ENCODE measurements at regions not wholly inside any gene's neighbourhood (a gene's known extent, or its start where the extent isn't known, plus 50 kb on each side); places are given as distances from the start of the nearest gene placed in this dataset.

DNA sequence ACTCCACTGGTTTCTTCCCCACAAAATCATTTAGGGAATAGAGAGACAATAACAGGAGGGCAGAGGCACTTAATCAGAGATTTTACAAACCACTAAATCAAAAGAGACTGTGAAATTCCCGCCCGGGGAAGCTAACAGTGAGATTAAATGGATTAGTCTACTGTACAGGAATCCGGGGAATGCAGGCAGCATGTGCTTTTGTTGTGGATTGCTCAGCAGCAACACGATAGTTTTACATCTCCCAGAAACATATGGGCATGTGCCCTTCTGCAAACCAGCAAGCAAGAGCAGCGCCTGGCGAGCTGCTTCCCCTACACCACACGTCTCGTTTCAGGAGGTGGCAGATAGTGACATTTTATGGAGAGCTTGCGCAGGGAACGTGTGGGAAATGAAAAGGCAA is 382.3 kb downstream of the CD83 start:
- peaks cover 5% of the 10 kb centered on the region for H3K4me1 Mint-ChIP-seq (ENCODE audit: low read depth, unreplicated experiment)
- DNase-seq = no peak
- H3K9me3 Mint-ChIP-seq (ENCODE audit: unreplicated experiment) = peaks cover 9% of the 10 kb centered on the region
- H3K4me3 Mint-ChIP-seq (ENCODE audit: unreplicated experiment) = peak overlapping the region; percentile 35
- H3K36me3 Mint-ChIP-seq (ENCODE audit: unreplicated experiment) = peaks cover 7% of the 10 kb centered on the region
- TF ChIP-seq, protein P1, sequence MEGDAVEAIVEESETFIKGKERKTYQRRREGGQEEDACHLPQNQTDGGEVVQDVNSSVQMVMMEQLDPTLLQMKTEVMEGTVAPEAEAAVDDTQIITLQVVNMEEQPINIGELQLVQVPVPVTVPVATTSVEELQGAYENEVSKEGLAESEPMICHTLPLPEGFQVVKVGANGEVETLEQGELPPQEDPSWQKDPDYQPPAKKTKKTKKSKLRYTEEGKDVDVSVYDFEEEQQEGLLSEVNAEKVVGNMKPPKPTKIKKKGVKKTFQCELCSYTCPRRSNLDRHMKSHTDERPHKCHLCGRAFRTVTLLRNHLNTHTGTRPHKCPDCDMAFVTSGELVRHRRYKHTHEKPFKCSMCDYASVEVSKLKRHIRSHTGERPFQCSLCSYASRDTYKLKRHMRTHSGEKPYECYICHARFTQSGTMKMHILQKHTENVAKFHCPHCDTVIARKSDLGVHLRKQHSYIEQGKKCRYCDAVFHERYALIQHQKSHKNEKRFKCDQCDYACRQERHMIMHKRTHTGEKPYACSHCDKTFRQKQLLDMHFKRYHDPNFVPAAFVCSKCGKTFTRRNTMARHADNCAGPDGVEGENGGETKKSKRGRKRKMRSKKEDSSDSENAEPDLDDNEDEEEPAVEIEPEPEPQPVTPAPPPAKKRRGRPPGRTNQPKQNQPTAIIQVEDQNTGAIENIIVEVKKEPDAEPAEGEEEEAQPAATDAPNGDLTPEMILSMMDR (IDR thresholded peaks at IDR 0.05; ENCODE audit: partially characterized antibody, unreplicated experiment) = no peak
- no peak overlapping the region for H3K27ac Mint-ChIP-seq (ENCODE audit: unreplicated experiment)
- H3K27me3 Mint-ChIP-seq (ENCODE audit: unreplicated experiment) = peaks cover 1% of the 10 kb centered on the region

DNA sequence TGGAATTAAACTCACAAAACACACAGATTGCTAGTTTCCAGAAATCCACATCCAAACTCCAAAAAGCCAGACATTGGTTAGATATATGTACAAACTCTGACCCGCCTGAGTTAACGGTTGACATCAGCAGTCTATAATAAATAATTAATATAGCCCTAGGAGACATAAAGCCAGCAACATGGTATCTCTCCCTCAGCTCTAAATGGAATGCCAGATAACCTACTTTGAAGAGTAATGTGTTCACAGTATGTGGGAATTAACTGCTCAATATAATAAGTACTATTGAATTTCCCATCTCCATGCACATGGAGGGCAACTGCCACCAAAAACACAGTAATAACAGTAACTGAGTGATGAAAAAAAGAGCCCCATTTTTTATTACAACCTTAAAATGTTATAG is 383.2 kb downstream of the CD83 start:
- Mint-ChIP-seq H3K36me3 (ENCODE audit: unreplicated experiment) (peaks cover 7% of the 10 kb centered on the region), H3K4me1 (ENCODE audit: low read depth, unreplicated experiment) (peaks cover 5% of the 10 kb centered on the region), H3K9me3 (ENCODE audit: unreplicated experiment) (peaks cover 9% of the 10 kb centered on the region), H3K4me3 (ENCODE audit: unreplicated experiment) (no peak overlapping the region), H3K27ac (ENCODE audit: unreplicated experiment) (no peak overlapping the region), H3K27me3 (ENCODE audit: unreplicated experiment) (peaks cover 1% of the 10 kb centered on the region)
- TF ChIP-seq, protein P1 (IDR thresholded peaks at IDR 0.05; ENCODE audit: partially characterized antibody, unreplicated experiment) = no peak
- DNase-seq = no peak

DNA sequence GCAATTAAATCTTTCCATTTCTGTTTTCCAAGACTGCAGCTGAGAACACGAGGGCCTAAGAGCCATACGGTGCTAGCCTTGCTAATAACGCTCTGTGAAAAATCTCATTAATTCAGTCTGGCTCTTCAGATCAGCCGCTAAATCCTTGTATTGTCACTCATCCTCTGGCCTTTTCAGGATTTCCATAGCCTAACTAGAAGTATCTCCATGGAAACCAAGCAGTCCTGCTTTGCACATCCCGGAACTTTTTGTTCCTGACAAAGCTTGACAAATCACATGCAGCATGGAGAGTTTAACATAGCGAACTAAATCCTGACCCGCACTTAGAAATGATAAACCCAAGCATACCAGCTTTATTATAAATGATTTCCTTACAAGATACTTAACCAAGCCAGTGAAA is 383.7 kb downstream of the CD83 start:
- peaks cover 6% of the 10 kb centered on the region for H3K9me3 Mint-ChIP-seq (ENCODE audit: unreplicated experiment)
- H3K36me3 Mint-ChIP-seq (ENCODE audit: unreplicated experiment) = peaks cover 7% of the 10 kb centered on the region
- H3K27me3 Mint-ChIP-seq (ENCODE audit: unreplicated experiment) = peaks cover 1% of the 10 kb centered on the region
- H3K27ac Mint-ChIP-seq (ENCODE audit: unreplicated experiment) = peak overlapping the region; percentile 29
- peaks cover 5% of the 10 kb centered on the region for H3K4me1 Mint-ChIP-seq (ENCODE audit: low read depth, unreplicated experiment)
- no peak overlapping the region for H3K4me3 Mint-ChIP-seq (ENCODE audit: unreplicated experiment)
- TF ChIP-seq, protein P1 (IDR thresholded peaks at IDR 0.05; ENCODE audit: partially characterized antibody, unreplicated experiment) = no peak
- no peak for DNase-seq

DNA sequence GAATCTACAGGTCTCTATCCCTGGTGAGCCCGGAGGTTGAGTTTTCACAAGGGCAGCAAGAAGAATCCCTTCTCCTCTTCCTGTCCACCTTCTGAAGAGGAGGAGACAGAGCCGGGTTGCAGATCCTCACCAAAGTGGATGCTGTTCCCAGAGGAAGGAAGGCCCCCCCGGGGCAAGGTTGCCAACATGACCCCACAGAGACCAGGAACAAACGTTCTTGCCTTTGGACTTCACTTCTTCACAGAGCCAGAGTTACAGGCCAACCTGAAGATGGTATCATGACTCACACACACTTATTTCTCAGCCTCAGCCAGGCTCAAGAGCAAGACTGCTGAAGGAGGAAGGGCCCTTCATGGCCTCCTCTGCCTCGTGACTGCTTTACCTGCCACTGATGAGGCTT is 384.3 kb downstream of the CD83 start:
- Mint-ChIP-seq H3K4me1 (ENCODE audit: low read depth, unreplicated experiment) (peaks cover 8% of the 10 kb centered on the region), H3K9me3 (ENCODE audit: unreplicated experiment) (peaks cover 6% of the 10 kb centered on the region), H3K27ac (ENCODE audit: unreplicated experiment) (no peak overlapping the region), H3K4me3 (ENCODE audit: unreplicated experiment) (no peak overlapping the region), H3K27me3 (ENCODE audit: unreplicated experiment) (peaks cover 1% of the 10 kb centered on the region), H3K36me3 (ENCODE audit: unreplicated experiment) (peaks cover 7% of the 10 kb centered on the region)
- TF ChIP-seq, protein P1 (IDR thresholded peaks at IDR 0.05; ENCODE audit: partially characterized antibody, unreplicated experiment) = no peak
- DNase-seq = no peak

DNA sequence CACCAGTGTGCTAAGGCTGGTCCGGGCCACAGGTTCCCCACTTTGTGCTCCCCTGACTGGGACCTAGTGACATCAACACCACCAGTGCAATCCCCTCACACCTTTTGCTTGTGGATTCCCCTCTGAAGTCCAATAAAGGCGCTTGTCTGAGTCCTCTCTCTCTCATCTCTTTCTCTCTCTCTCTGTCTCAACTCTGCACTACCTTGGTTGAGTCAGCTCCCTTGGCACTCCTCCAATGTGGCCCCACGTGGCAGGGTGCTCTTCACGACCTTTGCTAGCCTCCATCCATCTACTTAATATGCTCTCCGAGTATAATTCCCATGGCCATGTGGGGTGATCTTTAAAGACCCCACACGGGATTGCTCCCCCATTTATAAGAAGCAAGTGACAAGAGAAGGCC is 385.0 kb downstream of the CD83 start:
- DNase-seq = no peak
- peaks cover 3% of the 10 kb centered on the region for H3K9me3 Mint-ChIP-seq (ENCODE audit: unreplicated experiment)
- peaks cover 8% of the 10 kb centered on the region for H3K4me1 Mint-ChIP-seq (ENCODE audit: low read depth, unreplicated experiment)
- peaks cover under 1% of the 10 kb centered on the region for H3K36me3 Mint-ChIP-seq (ENCODE audit: unreplicated experiment)
- H3K27ac Mint-ChIP-seq (ENCODE audit: unreplicated experiment) = no peak overlapping the region
- TF ChIP-seq, protein P1 (IDR thresholded peaks at IDR 0.05; ENCODE audit: partially characterized antibody, unreplicated experiment) = no peak
- H3K27me3 Mint-ChIP-seq (ENCODE audit: unreplicated experiment) = peaks cover 1% of the 10 kb centered on the region
- no peak overlapping the region for H3K4me3 Mint-ChIP-seq (ENCODE audit: unreplicated experiment)

Measured in glutamatergic neuron (in vitro differentiated cells).